NT2/D1 (cell line): ENCODE measurements at regions not wholly inside any gene's neighbourhood (a gene's known extent, or its start where the extent isn't known, plus 50 kb on each side); places are given as distances from the start of the nearest gene placed in this dataset.

ENCODE experiments used
- SUZ12 ChIP-seq: IDR thresholded peaks from 2 replicates; pipeline ENCODE4 v1.6.1; 2011; ENCODE audit not compliant: insufficient read length, insufficient read depth; ENCODE audit errors: extremely low read depth
- ZNF274 ChIP-seq: IDR thresholded peaks from 2 replicates; pipeline ENCODE4 v1.6.1; 2011; ENCODE audit warnings: mild to moderate bottlenecking, low read depth, low read length

DNA sequence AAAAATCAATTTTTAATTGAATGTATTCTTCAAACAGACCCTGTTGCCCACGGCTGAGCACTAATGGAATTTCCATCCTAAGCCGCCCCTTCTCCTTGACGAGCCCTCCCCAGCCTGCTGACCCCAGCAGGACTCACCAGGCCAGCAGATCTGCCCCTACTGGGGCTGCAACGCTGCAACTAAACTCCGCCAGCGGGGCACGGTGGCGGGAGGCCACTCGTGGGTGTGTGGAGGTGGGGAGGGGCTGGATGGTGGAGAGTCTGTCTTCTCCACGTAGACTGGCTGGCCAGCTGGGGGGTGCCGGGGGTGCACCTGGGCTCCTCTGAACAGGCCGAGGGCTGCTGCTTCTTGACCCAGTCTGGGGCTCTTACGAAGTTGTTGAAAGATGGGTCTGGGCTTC is 67.8 kb downstream of the ENGASE start:
- TF ChIP-seq SUZ12 (no peak), ZNF274 (no peak)
